ENCODE measurements at regions not wholly inside any gene's neighbourhood (a gene's known extent, or its start where the extent isn't known, plus 50 kb on each side); places are given as distances from the start of the nearest gene placed in this dataset.

- Mint-ChIP-seq H3K36me3 (no peaks in the 10 kb centered on the region), H3K27ac (no peak overlapping the region), H3K9me3 (ENCODE audit: low read depth) (no peaks in the 10 kb centered on the region), H3K27me3 (peaks cover 6% of the 10 kb centered on the region), H3K4me3 (no peak overlapping the region), H3K4me1 (ENCODE audit: low read depth) (peaks cover under 1% of the 10 kb centered on the region)
Measured at GRCh38 chr13:59447031-59447430, 716.7 kb downstream of the DIAPH3 start.

- Mint-ChIP-seq H3K4me1 (ENCODE audit: low read depth) (no peaks in the 10 kb centered on the region), H3K4me3 (no peak overlapping the region), H3K27ac (no peak overlapping the region), H3K9me3 (ENCODE audit: low read depth) (no peaks in the 10 kb centered on the region), H3K27me3 (peaks cover 5% of the 10 kb centered on the region), H3K36me3 (no peaks in the 10 kb centered on the region)
Measured at GRCh38 chr13:59447846-59448620, 715.7 kb downstream of the DIAPH3 start.

- Mint-ChIP-seq H3K4me1 (ENCODE audit: low read depth) (no peaks in the 10 kb centered on the region), H3K4me3 (no peak overlapping the region), H3K27ac (no peak overlapping the region), H3K9me3 (ENCODE audit: low read depth) (no peaks in the 10 kb centered on the region), H3K36me3 (no peaks in the 10 kb centered on the region), H3K27me3 (peaks cover 5% of the 10 kb centered on the region)
Measured at GRCh38 chr13:59449750-59450149, 714.0 kb downstream of the DIAPH3 start.

GRCh38 chr13:59450229-59450628 lies 713.5 kb downstream of the DIAPH3 start:
- Mint-ChIP-seq H3K4me1 (ENCODE audit: low read depth) (no peaks in the 10 kb centered on the region), H3K4me3 (no peak overlapping the region), H3K9me3 (ENCODE audit: low read depth) (no peaks in the 10 kb centered on the region), H3K27ac (no peak overlapping the region), H3K36me3 (no peaks in the 10 kb centered on the region), H3K27me3 (peaks cover 4% of the 10 kb centered on the region)

- no peaks in the 10 kb centered on the region for H3K36me3 Mint-ChIP-seq
- no peaks in the 10 kb centered on the region for H3K4me1 Mint-ChIP-seq (ENCODE audit: low read depth)
- peaks cover 4% of the 10 kb centered on the region for H3K27me3 Mint-ChIP-seq
- H3K4me3 Mint-ChIP-seq: no peak overlapping the region
- no peaks in the 10 kb centered on the region for H3K9me3 Mint-ChIP-seq (ENCODE audit: low read depth)
- H3K27ac Mint-ChIP-seq: no peak overlapping the region
Measured at GRCh38 chr13:59451236-59451635, 712.5 kb downstream of the DIAPH3 start.

- H3K4me3 Mint-ChIP-seq: no peak overlapping the region
- H3K4me1 Mint-ChIP-seq (ENCODE audit: low read depth): no peaks in the 10 kb centered on the region
Measured at GRCh38 chr13:59452189-59452890, 711.4 kb downstream of the DIAPH3 start.

GRCh38 chr13:59458908-59459579 lies 704.7 kb downstream of the DIAPH3 start:
- H3K9me3 Mint-ChIP-seq (ENCODE audit: low read depth): no peaks in the 10 kb centered on the region
- peaks cover 5% of the 10 kb centered on the region for H3K4me1 Mint-ChIP-seq (ENCODE audit: low read depth)
- no peak overlapping the region for H3K27ac Mint-ChIP-seq
- no peaks in the 10 kb centered on the region for H3K27me3 Mint-ChIP-seq
- H3K4me3 Mint-ChIP-seq: no peak overlapping the region
- no peaks in the 10 kb centered on the region for H3K36me3 Mint-ChIP-seq

More at GRCh38 chr13:59452189-59452890, 711.4 kb downstream of the DIAPH3 start:
- Mint-ChIP-seq H3K9me3 (ENCODE audit: low read depth) (no peaks in the 10 kb centered on the region), H3K36me3 (no peaks in the 10 kb centered on the region), H3K27me3 (peaks cover 4% of the 10 kb centered on the region), H3K27ac (no peak overlapping the region)

GRCh38 chr13:59459972-59460371 lies 703.8 kb downstream of the DIAPH3 start:
- H3K4me3 Mint-ChIP-seq: no peak overlapping the region
- H3K27me3 Mint-ChIP-seq: peaks cover 3% of the 10 kb centered on the region
- H3K27ac Mint-ChIP-seq: no peak overlapping the region
- no peaks in the 10 kb centered on the region for H3K9me3 Mint-ChIP-seq (ENCODE audit: low read depth)
- H3K4me1 Mint-ChIP-seq (ENCODE audit: low read depth): peaks cover 5% of the 10 kb centered on the region
- no peaks in the 10 kb centered on the region for H3K36me3 Mint-ChIP-seq

- Mint-ChIP-seq H3K27ac (no peak overlapping the region), H3K4me3 (no peak overlapping the region), H3K9me3 (ENCODE audit: low read depth) (no peaks in the 10 kb centered on the region), H3K27me3 (peaks cover 3% of the 10 kb centered on the region), H3K4me1 (ENCODE audit: low read depth) (peaks cover 5% of the 10 kb centered on the region), H3K36me3 (no peaks in the 10 kb centered on the region)
Measured at GRCh38 chr13:59461411-59461810, 702.3 kb downstream of the DIAPH3 start.

- Mint-ChIP-seq H3K27me3 (peaks cover 3% of the 10 kb centered on the region), H3K4me1 (ENCODE audit: low read depth) (peaks cover 5% of the 10 kb centered on the region), H3K9me3 (ENCODE audit: low read depth) (no peaks in the 10 kb centered on the region), H3K27ac (no peak overlapping the region), H3K4me3 (no peak overlapping the region), H3K36me3 (no peaks in the 10 kb centered on the region)
Measured at GRCh38 chr13:59463023-59463422, 700.7 kb downstream of the DIAPH3 start.

GRCh38 chr13:59464926-59465325 lies 698.8 kb downstream of the DIAPH3 start:
- H3K27ac Mint-ChIP-seq: no peak overlapping the region
- no peaks in the 10 kb centered on the region for H3K36me3 Mint-ChIP-seq
- H3K4me3 Mint-ChIP-seq: no peak overlapping the region
- no peaks in the 10 kb centered on the region for H3K4me1 Mint-ChIP-seq (ENCODE audit: low read depth)
- H3K27me3 Mint-ChIP-seq: peaks cover 6% of the 10 kb centered on the region
- H3K9me3 Mint-ChIP-seq (ENCODE audit: low read depth): peaks cover 8% of the 10 kb centered on the region

GRCh38 chr13:59468396-59468795 lies 695.3 kb downstream of the DIAPH3 start:
- no peaks in the 10 kb centered on the region for H3K4me1 Mint-ChIP-seq (ENCODE audit: low read depth)
- H3K4me3 Mint-ChIP-seq: no peak overlapping the region
- peaks cover 8% of the 10 kb centered on the region for H3K9me3 Mint-ChIP-seq (ENCODE audit: low read depth)
- no peak overlapping the region for H3K27ac Mint-ChIP-seq
- H3K36me3 Mint-ChIP-seq: no peaks in the 10 kb centered on the region
- H3K27me3 Mint-ChIP-seq: peaks cover 6% of the 10 kb centered on the region

- H3K27ac Mint-ChIP-seq: no peak overlapping the region
- H3K4me1 Mint-ChIP-seq (ENCODE audit: low read depth): no peaks in the 10 kb centered on the region
- peaks cover 8% of the 10 kb centered on the region for H3K9me3 Mint-ChIP-seq (ENCODE audit: low read depth)
- H3K36me3 Mint-ChIP-seq: no peaks in the 10 kb centered on the region
- H3K27me3 Mint-ChIP-seq: peaks cover 3% of the 10 kb centered on the region
- no peak overlapping the region for H3K4me3 Mint-ChIP-seq
Measured at GRCh38 chr13:59471106-59471505, 692.6 kb downstream of the DIAPH3 start.

- no peaks in the 10 kb centered on the region for H3K36me3 Mint-ChIP-seq
- no peak overlapping the region for H3K27ac Mint-ChIP-seq
- H3K4me1 Mint-ChIP-seq (ENCODE audit: low read depth): no peaks in the 10 kb centered on the region
- peaks cover 8% of the 10 kb centered on the region for H3K9me3 Mint-ChIP-seq (ENCODE audit: low read depth)
- H3K4me3 Mint-ChIP-seq: no peak overlapping the region
- peaks cover 5% of the 10 kb centered on the region for H3K27me3 Mint-ChIP-seq
Measured at GRCh38 chr13:59472134-59472533, 691.6 kb downstream of the DIAPH3 start.

GRCh38 chr13:59474696-59475095 lies 689.0 kb downstream of the DIAPH3 start:
- H3K27me3 Mint-ChIP-seq: peaks cover 1% of the 10 kb centered on the region
- no peaks in the 10 kb centered on the region for H3K4me1 Mint-ChIP-seq (ENCODE audit: low read depth)
- no peak overlapping the region for H3K4me3 Mint-ChIP-seq
- no peaks in the 10 kb centered on the region for H3K36me3 Mint-ChIP-seq
- H3K9me3 Mint-ChIP-seq (ENCODE audit: low read depth): no peaks in the 10 kb centered on the region
- H3K27ac Mint-ChIP-seq: no peak overlapping the region

All from activated naive CD8-positive, alpha-beta T cell (primary cell).